LNCaP clone FGC (cell line): ENCODE measurements at regions not wholly inside any gene's neighbourhood (a gene's known extent, or its start where the extent isn't known, plus 50 kb on each side); places are given as distances from the start of the nearest gene placed in this dataset.

Source experiments
- DNase-seq: peaks from one replicate; pipeline ENCODE4 v3.0.0-alpha.2; 2011; ENCODE audit warnings: low read depth
- H3K4me3 ChIP-seq: 2 replicates; pipeline ENCODE4 v1.5.1; 2011; ENCODE audit warnings: mild to moderate bottlenecking, low read depth, low read length, control low read depth
- CTCF ChIP-seq: IDR thresholded peaks from 2 replicates; pipeline ENCODE4 v1.5.1; 2012; ENCODE audit warnings: mild to moderate bottlenecking; ENCODE audit not compliant: control insufficient read depth, insufficient read depth; ENCODE audit errors: extremely low read depth

DNA sequence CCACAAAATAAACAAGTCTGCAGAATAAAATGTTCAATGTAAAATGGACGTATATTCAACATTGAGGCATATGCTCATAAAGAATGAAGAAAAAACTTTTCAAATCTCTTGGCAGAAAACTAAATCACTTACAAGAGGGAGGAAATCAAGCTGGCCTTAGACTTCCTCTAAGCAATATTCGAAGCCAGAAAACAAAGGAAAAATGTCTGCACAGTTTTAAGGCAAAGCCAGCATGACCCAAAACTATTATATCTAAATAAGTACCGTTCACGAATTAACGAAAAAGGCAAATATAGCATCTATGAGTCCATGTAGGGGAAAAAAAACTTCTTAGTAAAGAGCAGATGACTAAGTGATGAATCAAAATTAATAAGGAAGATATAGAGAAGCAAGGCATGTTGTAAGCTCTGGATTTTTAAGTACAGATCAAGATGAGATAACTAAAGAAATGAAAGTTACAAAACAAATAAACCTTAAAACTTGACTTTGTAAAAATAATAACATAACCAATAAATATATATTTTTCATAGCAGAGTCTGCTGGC lies 101.3 kb downstream of the KCNRG start:
- H3K4me3 ChIP-seq, result no peak overlapping the region
- DNase-seq, result no peak
- TF ChIP-seq CTCF, result no peak

- DNase-seq, result peak; percentile 31
- no peak overlapping the region for H3K4me3 ChIP-seq
- TF ChIP-seq CTCF, result no peak
These were observed 104.3 kb downstream of the KCNRG start for GRCh38 chr13:50119591-50119990.

- DNase-seq, result no peak
- H3K4me3 ChIP-seq, result no peak overlapping the region
- TF ChIP-seq CTCF, result no peak
These were observed 107.2 kb downstream of the KCNRG start for GRCh38 chr13:50122455-50122854.

DNA sequence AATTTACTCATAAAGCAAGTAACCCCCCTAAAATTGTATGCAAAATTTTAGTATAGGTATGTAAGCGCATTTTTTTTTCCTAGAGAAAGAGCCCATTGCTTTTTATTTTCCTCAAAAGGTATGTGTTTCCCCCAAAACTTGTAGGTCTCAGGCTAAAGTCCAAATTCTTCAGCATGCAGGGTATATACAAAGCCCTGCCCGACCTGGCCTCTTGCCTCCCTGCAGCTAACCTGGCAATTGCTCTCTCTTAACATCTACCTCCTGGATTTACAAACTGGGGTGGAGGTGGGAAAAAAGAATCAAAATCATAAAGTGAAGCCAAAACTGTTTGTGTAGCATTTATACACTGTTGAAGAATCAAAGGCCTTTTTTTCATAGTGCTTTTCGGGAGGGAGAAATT lies 107.8 kb downstream of the KCNRG start:
- TF ChIP-seq CTCF, result no peak
- H3K4me3 ChIP-seq, result no peak overlapping the region; the same call in 1 of the 2 replicates
- no peak for DNase-seq

- H3K4me3 ChIP-seq, result peak overlapping the region; percentile 89
- DNase-seq, result no peak
- no peak for TF ChIP-seq CTCF
These were observed 108.2 kb downstream of the KCNRG start for GRCh38 chr13:50123515-50123861.

DNA sequence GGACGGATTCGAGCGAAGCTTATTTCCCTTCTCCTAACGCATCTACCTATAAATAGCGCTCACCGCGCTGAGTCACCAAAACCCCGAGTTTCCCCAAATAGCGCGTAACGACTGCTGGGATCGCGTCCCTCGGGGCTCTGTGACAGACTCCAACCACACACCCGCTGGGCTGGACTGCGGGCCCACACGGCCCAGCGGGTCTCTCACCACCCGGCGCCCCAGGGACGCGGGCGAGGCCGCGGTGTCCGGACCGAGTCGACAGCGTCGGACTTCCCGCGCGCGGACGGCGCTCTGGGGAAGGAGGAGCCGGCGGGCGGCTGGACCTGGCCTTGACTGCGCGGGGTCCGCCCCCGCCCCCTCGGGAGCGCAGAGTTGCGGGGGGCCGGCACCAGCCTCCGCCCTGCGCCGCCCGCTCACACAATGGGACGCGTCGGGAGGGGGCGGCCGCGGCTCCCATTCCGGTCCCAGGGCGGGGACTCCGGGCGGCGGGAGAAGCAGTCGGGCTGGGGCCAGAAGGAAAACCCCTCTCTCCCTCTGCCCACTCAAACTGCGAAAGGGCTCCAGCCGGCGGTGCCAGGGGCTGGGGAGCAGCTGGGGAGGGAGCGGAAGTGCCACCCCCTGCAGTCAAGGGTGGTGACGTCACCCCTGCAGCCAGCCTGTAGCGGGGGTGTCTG lies 108.8 kb downstream of the KCNRG start:
- H3K4me3 ChIP-seq, result peak overlapping the region; percentile 89
- no peak for TF ChIP-seq CTCF
- DNase-seq, result peak; percentile 63
